ENCODE measurements at regions not wholly inside any gene's neighbourhood (a gene's known extent, or its start where the extent isn't known, plus 50 kb on each side); places are given as distances from the start of the nearest gene placed in this dataset.

DNA sequence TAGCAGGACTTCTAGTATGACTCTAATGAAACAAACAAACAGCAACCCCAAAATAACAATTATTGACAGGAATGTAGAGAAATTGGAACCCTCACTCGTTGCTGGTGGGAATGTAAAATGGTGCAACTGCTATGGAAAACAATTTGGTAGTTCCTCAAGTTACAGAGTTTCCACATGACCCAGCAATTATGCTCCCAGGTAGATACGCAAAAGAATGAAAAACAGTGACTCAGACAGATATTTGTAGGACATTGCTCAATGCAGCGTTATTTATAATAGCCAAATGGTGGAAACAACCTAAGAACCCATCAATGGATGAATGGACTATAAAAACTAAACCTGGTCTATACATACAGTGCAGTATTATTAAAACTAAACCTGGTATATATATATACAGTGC is 646.1 kb upstream of the FRG1 start:
- TF ChIP-seq, protein P1, sequence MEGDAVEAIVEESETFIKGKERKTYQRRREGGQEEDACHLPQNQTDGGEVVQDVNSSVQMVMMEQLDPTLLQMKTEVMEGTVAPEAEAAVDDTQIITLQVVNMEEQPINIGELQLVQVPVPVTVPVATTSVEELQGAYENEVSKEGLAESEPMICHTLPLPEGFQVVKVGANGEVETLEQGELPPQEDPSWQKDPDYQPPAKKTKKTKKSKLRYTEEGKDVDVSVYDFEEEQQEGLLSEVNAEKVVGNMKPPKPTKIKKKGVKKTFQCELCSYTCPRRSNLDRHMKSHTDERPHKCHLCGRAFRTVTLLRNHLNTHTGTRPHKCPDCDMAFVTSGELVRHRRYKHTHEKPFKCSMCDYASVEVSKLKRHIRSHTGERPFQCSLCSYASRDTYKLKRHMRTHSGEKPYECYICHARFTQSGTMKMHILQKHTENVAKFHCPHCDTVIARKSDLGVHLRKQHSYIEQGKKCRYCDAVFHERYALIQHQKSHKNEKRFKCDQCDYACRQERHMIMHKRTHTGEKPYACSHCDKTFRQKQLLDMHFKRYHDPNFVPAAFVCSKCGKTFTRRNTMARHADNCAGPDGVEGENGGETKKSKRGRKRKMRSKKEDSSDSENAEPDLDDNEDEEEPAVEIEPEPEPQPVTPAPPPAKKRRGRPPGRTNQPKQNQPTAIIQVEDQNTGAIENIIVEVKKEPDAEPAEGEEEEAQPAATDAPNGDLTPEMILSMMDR (IDR thresholded peaks at IDR 0.05), result no peak
- TF ChIP-seq EP300 (IDR thresholded peaks at IDR 0.05), result no peak
- TF ChIP-seq POLR2A (IDR thresholded peaks at IDR 0.05), result no peak
